GM21723 (cell line): ENCODE measurements at regions not wholly inside any gene's neighbourhood (a gene's known extent, or its start where the extent isn't known, plus 50 kb on each side); places are given as distances from the start of the nearest gene placed in this dataset.

Experiments
- ATAC-seq: cut with Tn5 transposase; IDR thresholded peaks from one replicate; pipeline ENCODE4 v1.9.1; 2021; ENCODE audit warnings: mild to moderate bottlenecking, moderate library complexity; ENCODE audit not compliant: unreplicated experiment

DNA sequence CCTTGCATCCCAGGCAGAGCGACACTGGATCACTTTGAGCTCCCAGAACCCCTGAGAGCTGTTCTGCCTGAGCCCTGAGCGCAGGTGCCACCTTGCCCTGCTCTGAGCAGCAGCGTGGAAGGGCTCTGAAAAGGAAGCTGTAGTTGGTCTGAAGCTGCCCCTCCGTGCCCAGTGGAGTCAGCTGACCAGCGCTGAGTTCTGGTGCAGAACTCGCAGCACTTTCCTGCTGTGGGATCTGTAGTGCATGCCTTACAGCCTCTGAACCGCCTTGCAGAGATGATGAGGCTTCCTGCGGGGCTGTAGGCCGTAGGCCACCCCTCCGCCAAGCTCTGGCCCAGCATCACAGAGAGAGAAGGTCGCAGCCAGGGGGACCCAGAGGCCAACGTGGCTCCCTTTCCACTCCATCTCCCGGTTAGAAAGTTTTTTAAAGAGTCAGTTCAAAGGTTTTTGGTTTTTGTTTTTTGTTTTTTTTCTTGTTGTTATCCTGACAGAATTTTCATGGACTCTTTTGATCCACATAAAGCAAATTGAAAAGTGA lies 158.3 kb upstream of the CST7 start:
- ATAC-seq: no peak

DNA sequence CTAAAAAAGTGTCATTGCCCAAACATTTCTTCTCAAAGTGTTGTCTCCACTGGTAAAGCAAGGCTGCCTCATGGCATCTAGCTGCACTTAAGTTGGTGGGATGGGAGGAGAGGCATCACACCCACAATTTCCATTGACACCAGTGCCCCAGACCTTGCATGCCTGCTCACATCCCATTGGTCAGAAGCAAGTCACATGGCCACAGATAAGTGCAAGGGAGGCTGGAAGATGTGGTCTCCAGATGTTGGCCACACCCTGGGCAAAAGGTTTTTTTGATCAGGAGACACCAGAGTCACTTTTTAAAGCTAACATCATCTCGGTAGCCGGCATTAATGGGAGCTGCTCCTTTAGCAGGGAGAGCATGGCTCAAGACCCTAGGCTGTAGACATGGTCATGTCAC lies 157.1 kb upstream of the CST7 start:
- no peak for ATAC-seq

DNA sequence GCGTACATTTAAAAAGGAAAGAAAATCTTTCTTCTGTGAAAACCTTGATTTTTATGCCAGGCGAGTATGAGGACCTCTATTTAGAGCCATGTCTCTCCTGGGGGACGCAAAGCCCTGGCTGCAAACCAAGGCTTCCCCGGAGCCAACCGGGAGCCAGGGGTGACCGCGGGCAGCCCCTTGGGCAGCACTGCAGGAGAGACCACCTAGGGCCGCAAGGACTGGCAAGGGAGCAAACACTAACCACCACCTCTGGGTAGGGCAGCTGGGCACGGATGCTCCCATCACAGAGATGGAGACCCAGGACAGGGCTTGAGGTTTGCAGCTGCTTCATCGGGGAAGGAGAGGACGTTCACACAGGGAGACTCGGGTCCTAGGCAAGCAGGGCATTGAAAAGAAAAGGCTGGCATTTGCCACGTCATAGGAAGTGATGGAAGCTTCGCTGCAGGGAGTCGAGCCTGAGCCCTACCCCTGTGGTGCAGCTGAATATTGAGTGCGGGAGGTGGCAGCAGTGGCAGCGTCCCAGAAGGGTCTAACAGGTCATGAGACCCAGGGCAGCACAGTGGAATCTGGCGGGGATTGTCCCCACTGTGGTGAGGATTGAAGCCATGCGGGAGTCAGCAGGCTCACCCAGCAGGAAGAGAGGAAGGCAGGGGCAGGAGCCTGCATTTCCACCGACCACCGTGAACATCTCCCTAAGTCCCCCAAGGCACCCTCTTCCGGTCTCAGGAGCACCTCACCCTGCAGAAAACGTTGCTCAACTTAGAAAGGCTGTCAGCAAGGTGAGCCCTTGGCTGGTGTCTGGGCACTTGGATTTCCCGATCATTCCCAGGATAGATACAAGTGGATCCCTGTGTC lies 156.2 kb upstream of the CST7 start:
- ATAC-seq: no peak

DNA sequence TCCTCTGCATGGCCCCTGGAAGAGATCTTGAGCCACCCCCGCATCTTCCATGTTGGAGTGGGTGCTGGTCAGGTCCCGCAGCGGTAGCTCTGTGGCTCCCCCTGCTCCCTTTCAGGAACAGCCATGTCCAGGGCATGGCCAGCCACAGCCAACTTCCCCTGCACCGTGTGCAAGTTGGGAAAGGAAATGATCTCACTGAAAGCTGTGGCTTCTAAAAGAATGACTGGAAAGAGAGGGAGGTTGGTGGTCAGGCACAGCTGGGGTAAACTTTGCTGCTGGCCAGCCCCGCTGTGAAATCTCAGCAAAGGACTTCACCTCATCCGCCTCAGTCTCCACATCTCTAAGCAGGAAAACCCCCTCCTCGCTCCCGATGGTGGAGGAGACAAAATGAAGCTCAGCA lies 153.6 kb upstream of the CST7 start:
- ATAC-seq: no peak

DNA sequence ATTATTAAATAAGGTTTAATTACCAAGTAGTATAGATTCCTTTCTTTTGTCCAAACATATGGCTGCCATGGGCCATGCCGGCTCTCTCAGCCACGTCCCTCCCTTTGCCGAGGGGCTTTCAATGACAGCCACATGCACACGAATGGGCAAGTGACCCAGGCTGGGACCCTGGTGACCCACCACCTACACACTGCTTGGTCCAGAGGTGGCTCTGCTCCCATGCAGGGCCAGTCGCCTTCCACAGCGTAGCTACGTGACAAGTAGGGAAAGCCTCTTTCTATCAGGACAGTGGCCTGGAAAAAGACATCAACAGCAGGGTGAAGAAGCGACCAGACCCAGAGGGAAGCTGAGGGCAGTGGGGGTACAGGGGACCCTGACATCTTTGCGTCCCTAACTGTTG lies 152.8 kb upstream of the CST7 start:
- ATAC-seq: no peak

DNA sequence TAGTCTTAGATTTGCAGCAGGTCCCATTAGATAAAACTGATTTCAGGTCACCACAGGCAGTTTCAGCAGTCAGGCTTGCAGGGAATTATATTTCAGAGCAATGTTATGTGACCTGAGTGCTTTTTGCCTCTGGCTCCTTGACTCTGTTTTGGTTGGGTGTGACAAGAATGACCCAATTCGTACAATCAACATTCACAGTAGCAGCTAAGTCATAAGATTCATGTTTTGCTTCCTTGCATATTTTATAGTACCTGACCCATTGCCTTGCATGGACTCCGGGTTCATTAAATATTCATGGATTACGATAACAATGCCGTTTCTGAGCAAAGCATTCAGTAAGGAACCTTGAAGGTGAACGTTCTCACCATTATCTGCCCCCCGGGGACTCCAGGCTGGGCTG lies 152.0 kb upstream of the CST7 start:
- ATAC-seq: no peak

DNA sequence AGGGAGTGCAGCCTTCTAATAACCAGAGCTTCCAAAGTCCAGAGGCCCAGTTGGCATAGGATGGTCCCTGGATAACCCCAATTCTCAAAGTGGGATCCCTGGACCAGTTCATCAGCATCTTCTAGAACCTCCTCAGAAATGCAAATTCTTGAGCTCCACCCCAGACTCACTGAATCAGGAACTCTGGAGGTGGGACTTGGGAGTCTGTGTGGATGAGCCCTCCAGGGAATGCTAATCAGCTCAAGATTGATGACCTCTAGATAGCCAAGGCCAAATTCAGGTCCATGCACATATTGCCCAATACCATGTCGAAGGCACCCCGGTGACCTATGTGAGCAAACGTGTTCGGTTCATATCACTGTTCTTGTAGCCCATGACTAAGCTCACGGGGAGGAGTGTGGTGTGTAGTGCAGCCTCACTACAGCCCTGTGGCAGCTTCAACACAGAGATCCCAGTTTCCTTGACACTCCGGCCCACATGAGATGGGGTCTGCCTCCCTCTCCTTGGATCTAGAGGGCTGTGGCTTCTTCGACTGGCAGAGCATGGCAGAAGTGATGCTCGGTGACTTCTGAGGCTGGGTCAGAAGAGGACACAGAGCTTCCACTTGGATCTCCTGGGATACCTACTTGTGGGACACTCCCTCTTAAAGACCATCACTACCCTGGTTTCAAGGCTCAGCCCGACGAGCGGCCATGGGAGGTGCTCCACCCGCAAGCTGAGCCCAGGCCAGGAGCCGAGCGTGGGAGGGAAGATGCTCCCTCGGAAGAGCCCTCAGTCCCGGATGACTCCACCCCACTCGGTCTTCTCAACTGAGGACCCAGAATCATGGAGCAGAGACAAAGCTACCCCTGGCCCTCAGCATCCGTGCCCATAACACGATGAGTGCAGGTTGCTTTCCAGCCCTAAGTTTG lies 151.1 kb upstream of the CST7 start:
- ATAC-seq: no peak

DNA sequence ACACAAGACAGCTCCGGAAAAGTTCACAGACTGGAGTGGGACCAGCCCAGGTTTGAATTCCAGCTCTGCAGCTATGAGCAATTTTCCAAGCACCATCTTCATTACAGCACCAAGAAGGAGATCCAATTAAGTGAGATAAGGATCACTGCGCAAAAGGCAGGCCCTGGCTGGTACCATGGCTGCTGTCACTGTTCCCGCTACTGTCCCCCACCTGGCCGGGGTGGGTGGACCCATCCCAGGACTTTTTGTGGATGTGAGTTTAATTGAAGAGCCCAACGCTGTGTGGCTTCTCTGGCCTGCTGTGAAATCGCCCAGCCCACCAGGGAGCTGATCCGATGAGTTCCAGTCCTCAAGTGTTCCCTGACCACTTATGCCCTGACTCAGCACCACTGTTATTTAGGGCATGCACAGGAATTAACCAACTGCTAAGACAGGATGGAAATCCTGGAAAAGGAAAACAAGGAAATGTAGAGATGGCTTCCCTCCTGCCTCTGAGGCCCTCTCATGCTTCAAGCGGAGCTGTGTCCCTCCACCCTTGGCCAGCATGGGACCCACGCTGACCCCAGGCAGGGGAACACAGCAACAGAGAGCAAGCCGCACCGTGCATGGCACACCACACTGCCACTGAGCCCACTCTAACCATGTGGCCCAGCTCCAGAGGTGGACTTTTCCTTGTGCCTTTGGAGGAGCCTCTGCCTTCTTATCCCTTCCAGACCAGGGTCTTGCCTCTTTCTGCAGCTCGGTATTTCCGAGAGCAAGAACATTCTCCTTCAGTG lies 150.0 kb upstream of the CST7 start:
- no peak for ATAC-seq

DNA sequence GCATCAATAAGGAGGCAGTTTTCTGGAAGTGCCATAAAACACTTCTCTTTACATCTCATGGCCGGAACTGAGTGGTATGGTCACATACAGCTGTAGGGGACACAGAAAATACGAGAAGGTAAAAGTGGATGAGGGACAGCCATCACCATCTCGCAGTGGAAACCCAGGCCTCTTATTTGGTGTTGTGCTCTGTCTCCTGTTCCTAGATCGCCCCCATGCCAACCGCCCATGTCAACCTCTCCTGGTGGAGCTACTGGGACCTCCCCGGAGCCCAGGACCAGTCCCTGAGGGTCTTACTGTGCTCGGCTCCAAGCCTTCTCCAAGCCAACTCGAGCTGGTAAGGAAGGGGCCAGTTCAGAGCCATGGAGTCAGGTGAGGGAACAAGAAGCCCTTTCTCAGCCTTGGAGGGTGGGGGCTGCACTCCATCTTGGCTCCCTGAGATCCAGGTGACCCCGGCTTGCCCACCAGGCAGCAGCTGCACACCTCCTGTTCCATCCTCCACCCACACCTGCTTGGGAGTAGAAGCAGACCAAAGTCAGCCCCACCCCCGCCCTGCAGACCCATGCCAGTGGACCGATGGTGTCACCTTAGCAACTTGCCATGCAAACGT lies 149.0 kb upstream of the CST7 start:
- no peak for ATAC-seq

DNA sequence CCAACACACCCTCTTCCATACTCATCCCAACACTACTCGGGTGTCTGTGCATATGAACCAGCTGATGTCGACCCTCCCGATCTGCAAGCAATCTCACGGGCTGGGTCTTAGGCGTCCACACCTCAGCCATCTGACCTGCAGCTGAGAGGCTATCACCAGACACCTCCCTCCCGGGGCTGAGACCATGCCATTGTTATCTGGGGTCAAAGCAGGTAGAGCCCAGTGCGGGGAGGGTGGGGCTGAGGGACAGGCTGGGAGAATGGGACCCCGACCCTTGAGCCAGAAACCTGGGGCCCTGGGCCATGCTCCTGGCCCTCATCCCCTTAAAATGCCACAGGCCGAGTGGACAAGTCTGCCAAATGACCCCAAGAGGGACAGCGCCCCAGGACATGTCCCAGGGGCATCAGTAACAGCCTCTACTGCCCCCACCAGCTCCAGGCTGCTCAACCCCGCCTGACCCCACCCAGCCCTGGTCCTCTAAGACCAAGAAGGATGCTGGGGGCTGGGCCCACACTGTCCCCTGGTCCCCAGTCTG lies 146.7 kb upstream of the CST7 start:
- no peak for ATAC-seq

DNA sequence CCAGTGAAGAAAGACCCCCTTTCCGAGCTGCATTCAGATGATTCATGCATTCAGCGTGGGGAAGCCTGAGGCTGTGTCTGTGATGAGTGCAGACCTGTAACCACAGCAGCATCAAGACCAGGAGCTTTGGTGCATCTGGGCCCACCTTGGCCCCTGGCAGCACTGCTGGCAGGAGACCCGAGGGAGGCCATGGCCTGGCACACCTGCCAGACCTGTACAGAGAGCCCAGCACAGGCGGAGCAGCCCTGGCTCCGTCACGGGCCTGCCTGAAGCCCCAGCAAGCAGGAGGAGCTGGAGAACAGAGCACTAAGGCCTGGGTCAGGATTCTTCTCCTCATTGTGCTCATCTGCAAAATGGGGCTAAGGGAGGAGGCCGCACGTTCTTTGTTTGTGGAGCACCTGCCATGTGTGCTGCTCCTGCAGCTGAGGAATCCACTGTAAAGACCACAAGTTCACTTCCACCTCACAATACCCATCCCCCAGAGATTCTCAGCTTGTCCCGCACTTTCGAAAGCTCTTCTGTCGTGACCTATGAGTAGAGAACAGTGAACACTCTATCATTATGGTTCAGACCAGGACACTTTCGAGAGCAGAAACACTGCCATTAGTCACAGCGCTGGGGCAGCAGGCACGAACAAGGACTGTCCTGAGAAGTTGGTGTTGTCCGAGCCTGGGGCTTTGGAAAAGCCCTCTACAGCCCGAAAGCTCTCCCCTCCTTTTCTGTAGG lies 144.4 kb upstream of the CST7 start:
- ATAC-seq: no peak

DNA sequence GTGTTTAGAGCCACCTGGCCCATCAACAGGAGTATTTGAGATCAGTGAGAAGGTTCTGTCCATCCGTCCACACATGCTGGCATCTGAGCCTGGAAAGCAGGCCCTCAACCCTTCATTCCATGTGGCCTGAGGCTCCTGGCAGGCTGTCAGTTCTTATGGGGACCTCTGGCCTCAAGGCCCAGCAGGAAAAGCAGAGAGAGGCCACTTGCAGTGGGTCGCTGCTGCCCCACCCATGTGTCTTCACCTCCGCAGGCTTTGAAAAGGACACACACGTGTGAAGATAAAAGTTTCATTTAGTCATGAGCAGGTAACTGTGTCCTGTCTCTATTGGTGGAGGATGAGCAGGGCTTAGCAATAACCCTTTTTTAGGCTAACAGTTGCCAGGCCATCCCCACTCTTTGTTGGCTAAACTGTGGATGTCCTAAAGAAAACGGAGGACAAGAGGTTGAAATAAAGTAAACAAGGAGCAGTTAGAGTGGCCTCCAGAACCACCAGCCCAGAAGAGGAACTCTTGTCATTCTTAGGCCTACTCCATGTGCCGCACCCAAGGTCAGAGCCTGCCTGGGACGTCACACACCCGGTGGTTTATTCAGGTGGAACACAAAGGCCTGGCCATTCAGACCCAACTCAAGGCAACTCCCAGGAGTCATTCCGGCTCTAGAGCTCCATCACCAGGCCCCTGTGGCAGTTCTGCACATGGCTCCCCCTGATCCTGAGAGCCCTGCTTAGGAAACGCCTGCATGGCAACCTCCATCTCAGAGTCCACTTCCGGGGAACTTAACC lies 143.4 kb upstream of the CST7 start:
- ATAC-seq: no peak

DNA sequence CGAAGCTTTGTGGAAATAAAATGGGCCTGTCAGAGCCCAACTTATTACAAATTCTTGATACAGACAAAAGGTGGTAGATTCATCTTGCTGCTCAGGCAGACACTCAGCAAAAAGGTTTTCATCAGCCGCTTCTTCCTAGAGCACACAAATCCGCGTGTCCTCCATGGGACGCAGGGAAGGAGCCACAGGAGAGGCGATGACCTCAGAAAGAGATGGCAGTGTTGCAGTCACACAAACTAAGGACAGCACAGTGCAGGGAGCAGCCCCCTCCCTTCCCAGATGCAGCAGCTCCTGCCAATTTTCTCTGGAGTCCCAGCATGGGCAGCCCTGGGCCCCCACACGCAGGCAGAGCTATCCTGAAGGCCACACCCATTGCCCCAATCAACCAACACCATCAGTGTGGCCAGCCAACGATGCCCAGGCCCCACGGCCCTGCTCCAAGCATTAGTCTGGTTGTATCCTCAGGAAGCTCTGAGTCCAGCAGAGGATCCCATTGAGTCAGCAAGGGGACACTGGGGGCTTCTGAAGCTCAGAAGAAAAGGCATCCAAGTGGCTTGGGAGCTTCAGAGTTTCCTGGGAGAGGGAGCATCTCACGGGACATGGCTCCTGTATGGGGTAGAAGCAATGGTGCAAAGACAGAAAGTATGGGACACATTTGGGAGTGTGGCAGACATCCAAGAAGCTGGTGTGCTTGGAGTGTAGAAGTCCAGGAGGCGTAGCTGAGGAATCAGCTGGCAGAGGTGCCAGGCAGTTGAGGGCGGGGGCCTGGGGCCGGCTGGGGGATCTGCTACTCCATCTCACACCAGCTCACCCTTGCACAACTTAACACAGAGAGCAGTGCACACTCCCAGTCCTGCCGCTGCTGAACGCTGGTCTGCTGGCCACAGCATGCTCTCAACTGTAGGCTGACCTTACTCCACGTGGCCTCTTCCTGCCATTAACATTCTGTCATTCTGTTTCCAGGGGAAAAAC lies 142.1 kb upstream of the CST7 start:
- ATAC-seq: no peak

DNA sequence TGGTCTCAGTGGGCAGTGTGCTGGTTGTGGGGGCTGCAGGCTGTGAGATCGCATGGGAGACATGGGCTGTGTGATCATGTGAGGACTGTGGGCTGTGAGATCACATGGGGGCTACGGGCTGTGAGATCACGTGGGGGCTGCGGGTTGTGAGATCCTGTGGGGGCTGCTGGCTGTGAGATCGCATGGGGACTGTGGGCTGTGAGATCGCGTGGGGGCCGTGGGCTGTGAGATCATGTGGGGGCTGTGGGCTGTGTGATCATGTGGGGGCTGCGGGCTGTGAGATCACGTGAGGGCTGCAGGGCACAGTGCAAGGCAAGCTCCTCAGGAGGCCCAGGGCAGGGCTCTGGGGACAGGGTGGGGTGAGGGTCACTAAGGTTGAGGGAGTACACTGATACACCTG lies 140.5 kb upstream of the CST7 start:
- no peak for ATAC-seq

DNA sequence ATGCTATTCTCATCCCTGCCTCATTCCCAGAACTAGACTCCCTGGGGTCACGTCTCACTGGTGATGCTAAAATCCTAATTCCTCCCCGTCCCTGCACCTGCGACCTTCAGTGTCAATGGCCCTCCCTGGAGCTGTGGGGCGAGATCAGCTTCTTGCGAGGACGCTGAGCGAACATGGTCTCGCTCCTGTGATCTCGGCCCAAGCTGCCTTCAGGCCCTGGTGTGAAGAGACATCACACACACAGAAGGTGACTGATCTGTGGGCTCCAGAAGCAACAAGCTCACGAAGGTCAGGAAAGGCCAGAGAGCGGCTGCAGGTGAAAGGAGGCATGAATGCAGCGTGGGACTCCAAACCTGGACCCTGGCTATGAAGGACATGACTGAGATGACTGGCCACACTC lies 139.5 kb upstream of the CST7 start:
- ATAC-seq: no peak

DNA sequence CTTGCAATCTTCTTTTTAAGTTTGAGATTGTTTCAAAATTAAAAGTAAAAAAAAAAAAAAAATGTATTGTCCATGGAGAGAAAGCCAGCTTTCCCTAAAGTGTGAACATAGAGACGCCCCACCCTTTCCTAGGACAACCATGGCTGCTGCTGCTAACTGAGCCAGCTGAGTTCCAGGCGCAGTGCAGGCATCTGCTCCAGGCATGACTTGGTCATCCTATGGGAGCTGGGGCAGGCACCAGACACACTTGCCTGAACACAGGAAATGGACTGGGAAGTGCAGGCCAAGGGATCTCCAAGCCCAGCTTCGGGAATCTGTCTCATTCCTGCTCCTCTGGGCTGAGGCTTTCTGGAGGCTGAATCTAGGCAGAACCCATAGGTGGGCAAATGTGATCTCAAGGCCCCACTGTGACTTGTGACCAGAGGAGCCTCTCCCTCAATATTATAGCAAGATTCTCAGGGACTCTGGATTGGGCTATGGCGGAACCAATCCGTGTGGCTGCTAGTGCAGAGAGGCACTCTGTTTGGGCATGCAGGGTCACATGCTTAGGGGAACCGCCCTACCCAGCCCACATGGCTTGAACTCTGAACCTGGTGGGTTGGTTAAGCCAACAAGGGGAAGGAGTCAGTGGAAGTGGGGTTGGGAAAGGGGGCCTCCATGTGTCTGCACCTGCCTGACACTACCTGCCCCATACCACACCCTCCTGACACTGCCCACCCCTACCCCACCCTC lies 138.2 kb upstream of the CST7 start:
- ATAC-seq: no peak

DNA sequence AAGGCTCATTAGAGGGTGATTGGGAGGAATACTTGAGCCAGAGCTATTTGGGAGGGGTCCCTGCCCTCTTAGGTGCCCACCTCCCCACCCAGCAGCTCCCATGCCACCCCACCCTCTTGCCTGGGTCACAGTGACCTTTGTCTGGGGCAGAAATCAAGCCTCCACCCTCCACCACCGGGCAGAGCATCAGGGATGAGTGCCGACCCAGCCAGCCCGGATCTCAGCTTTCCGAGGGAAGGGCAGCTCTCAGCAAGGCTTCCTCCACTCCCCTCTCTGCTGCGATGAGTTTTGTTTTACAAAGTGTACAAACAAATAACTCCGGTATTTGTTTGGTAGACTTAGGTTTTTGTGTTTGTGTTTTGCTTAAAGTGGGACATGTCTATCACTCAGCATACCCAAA lies 136.7 kb upstream of the CST7 start:
- ATAC-seq: no peak
